T-helper 1 cell (primary cell): ENCODE measurements at regions not wholly inside any gene's neighbourhood (a gene's known extent, or its start where the extent isn't known, plus 50 kb on each side); places are given as distances from the start of the nearest gene placed in this dataset.
"Not testable (repeated sequence)": the region's sequence is repeated elsewhere in the genome, so short reads cannot be mapped to it uniquely, and the experiment has no call there.

ENCODE experiments used
- DNase-seq, 5 donors: peaks; one replicate each; pipeline ENCODE4 v3.0.0-alpha.2; 2012 to 2020

- DNase-seq: not testable (repeated sequence)
Measured at GRCh38 chr4:102397056-102397455, 51.8 kb upstream of the SLC39A8 start.

GRCh38 chr4:102399021-102399420, 53.7 kb upstream of the SLC39A8 start:
- DNase-seq: no peak

- no peak for DNase-seq
Measured at GRCh38 chr4:102400898-102401297, 55.6 kb upstream of the SLC39A8 start.

GRCh38 chr4:102402223-102402622, 56.9 kb upstream of the SLC39A8 start:
- no peak for DNase-seq

GRCh38 chr4:102403116-102403515, 57.8 kb upstream of the SLC39A8 start:
- no peak for DNase-seq

GRCh38 chr4:102404431-102404969, 59.2 kb upstream of the SLC39A8 start:
- no peak for DNase-seq

- no peak for DNase-seq
Measured at GRCh38 chr4:102405821-102406401, 60.6 kb upstream of the SLC39A8 start.

GRCh38 chr4:102410884-102411283, 65.6 kb upstream of the SLC39A8 start:
- DNase-seq: not testable (repeated sequence)

- DNase-seq: no peak
Measured at GRCh38 chr4:102411408-102411807, 66.1 kb upstream of the SLC39A8 start.

GRCh38 chr4:102416765-102417164, 71.5 kb upstream of the SLC39A8 start:
- DNase-seq: no peak

GRCh38 chr4:102420563-102421398, 75.5 kb upstream of the SLC39A8 start:
- no peak for DNase-seq

- no peak for DNase-seq
Measured at GRCh38 chr4:102422843-102423242, 77.6 kb upstream of the SLC39A8 start.

- DNase-seq: no peak
Measured at GRCh38 chr4:102423375-102423774, 77.8 kb upstream of the NFKB1 start.

- DNase-seq: no peak
Measured at GRCh38 chr4:102427371-102427998, 73.7 kb upstream of the NFKB1 start.

- DNase-seq: no peak
Measured at GRCh38 chr4:102428122-102428521, 73.0 kb upstream of the NFKB1 start.

- no peak for DNase-seq
Measured at GRCh38 chr4:102429553-102429952, 71.6 kb upstream of the NFKB1 start.

- no peak for DNase-seq
Measured at GRCh38 chr4:102430461-102430910, 70.7 kb upstream of the NFKB1 start.

GRCh38 chr4:102431608-102431961, 69.6 kb upstream of the NFKB1 start:
- no peak for DNase-seq

GRCh38 chr4:102437111-102437510, 64.0 kb upstream of the NFKB1 start:
- DNase-seq: no peak

GRCh38 chr4:102438396-102439235, 62.5 kb upstream of the NFKB1 start:
- DNase-seq: no peak

- DNase-seq: no peak
Measured at GRCh38 chr4:102439236-102439614, 61.9 kb upstream of the NFKB1 start.

GRCh38 chr4:102439812-102440211, 61.3 kb upstream of the NFKB1 start:
- no peak for DNase-seq

GRCh38 chr4:102440498-102440897, 60.7 kb upstream of the NFKB1 start:
- DNase-seq: no peak
